H1 (cell line): ENCODE measurements at regions not wholly inside any gene's neighbourhood (a gene's known extent, or its start where the extent isn't known, plus 50 kb on each side); places are given as distances from the start of the nearest gene placed in this dataset.

Experiments
- CTCF ChIA-PET: fragments of 300-600 bp; sonication (Branson Sonifier 250); formaldehyde crosslinking; loops from one replicate; lab custom pipeline; 2021; ENCODE audit not compliant: partially characterized antibody; lab: Charles Lee
- POLR2A ChIA-PET: fragments of 300-600 bp; sonication (Branson Sonifier 250); formaldehyde crosslinking; loops from one replicate; lab custom pipeline; 2021; ENCODE audit warnings: inconsistent platforms; ENCODE audit not compliant: partially characterized antibody; lab: Charles Lee
- DNase-seq, 2 experiments: peaks; one replicate each; pipeline versions ENCODE4 v3.0.0 to v3.0.0-alpha.2; 2010 to 2022; ENCODE audit warnings: low spot score in 2 of 2, low read depth in 1 of 2, mixed read lengths in 1 of 2
- FAIRE-seq: peaks from 2 replicates; lab custom pipeline; 2011; peaks lifted over from hg19 to GRCh38; lab: Jason Lieb, UNC
- H2AFZ ChIP-seq: 2 replicates; pipeline ENCODE4 v1.8.1; 2012; ENCODE audit warnings: low read length, inconsistent platforms
- H2AK5ac ChIP-seq: 2 replicates; pipeline ENCODE4 v1.6.1; 2013; ENCODE audit warnings: low read depth, low read length
- H2BK120ac ChIP-seq: replicated peaks from 2 replicates; pipeline ENCODE3; 2013; ENCODE audit warnings: low read depth, low read length, inconsistent platforms
- H2BK12ac ChIP-seq: 2 replicates; pipeline ENCODE4 v1.6.1; 2013; ENCODE audit warnings: low read depth, low read length
- H2BK15ac ChIP-seq: 2 replicates; pipeline ENCODE4 v1.6.1; 2013; ENCODE audit warnings: low read length
- H2BK20ac ChIP-seq: 2 replicates; pipeline ENCODE4 v1.6.1; 2013; ENCODE audit warnings: low read length
- H2BK5ac ChIP-seq: 2 replicates; pipeline ENCODE4 v1.6.1; 2013; ENCODE audit warnings: low read depth, low read length
- H3K14ac ChIP-seq: 2 replicates; pipeline ENCODE4 v1.6.1; 2013; ENCODE audit warnings: inconsistent platforms; ENCODE audit not compliant: insufficient read length
- H3K18ac ChIP-seq: 2 replicates; pipeline ENCODE4 v1.6.1; 2013; ENCODE audit warnings: low read length; ENCODE audit errors: extremely low read depth
- H3K23ac ChIP-seq: 2 replicates; pipeline ENCODE4 v1.6.1; 2013; ENCODE audit warnings: inconsistent platforms; ENCODE audit not compliant: insufficient read length
- H3K23me2 ChIP-seq: 2 replicates; pipeline ENCODE4 v1.6.1; 2013; ENCODE audit warnings: low read depth, low read length
- H3K27ac ChIP-seq: 2 replicates; pipeline ENCODE4 v1.6.1; 2011; ENCODE audit warnings: low read depth, low read length, inconsistent platforms
- H3K27me3 ChIP-seq, 4 experiments: replicated peaks in 1 of 4; 1 replicate in 1 of 4; 2 replicates in 3 of 4; pipeline versions ENCODE4 v1.6.1 to v1.8.1; 2011 to 2013; ENCODE audit warnings: low read length in 3 of 4, mild to moderate bottlenecking in 3 of 4, inconsistent platforms in 2 of 4, mixed read lengths in 2 of 4, moderate library complexity in 1 of 4; ENCODE audit not compliant: control insufficient read depth in 3 of 4, insufficient read depth in 3 of 4; ENCODE audit errors: extremely low read depth in 1 of 4
- H3K36me3 ChIP-seq, 4 experiments: 2 replicates each; pipeline versions ENCODE4 v1.6.1 to v1.8.1; 2011 to 2013; ENCODE audit warnings: mild to moderate bottlenecking in 4 of 4, low read length in 3 of 4, moderate library complexity in 2 of 4, control low read depth in 1 of 4, inconsistent platforms in 1 of 4; ENCODE audit not compliant: insufficient read depth in 4 of 4, control insufficient read depth in 2 of 4
- H3K4ac ChIP-seq: replicated peaks from 2 replicates; pipeline ENCODE3; 2013; ENCODE audit warnings: low read length, low read depth, mixed read lengths, inconsistent platforms; ENCODE audit not compliant: insufficient read length
- H3K4me1 ChIP-seq, 4 experiments: replicated peaks in 1 of 4; 1 replicate in 1 of 4; 2 replicates in 3 of 4; pipeline versions ENCODE4 v1.6.1 to v1.8.1; 2011 to 2013; ENCODE audit warnings: low read length in 3 of 4, inconsistent platforms in 2 of 4, mixed read lengths in 1 of 4; ENCODE audit not compliant: insufficient read depth in 4 of 4, control insufficient read depth in 3 of 4
- H3K4me2 ChIP-seq, 2 experiments: 2 replicates each; pipeline versions ENCODE4 v1.6.1 to v1.8.1; 2011 to 2013; ENCODE audit warnings: low read depth in 2 of 2, low read length in 2 of 2, control low read depth in 1 of 2, inconsistent platforms in 1 of 2, mild to moderate bottlenecking in 1 of 2; ENCODE audit not compliant: insufficient read depth in 1 of 2
- H3K4me3 ChIP-seq, 4 experiments: fragments of 200-600, 300-600 bp in 1 of 4; sonication (generic), shearing (Covaris generic), sonication (Bioruptor Twin) in 1 of 4; 2 replicates each; pipeline versions ENCODE4 v1.5.1 to v1.8.1; 2011 to 2016; ENCODE audit warnings: low read length in 4 of 4, low read depth in 3 of 4, control low read depth in 2 of 4, inconsistent platforms in 2 of 4, mild to moderate bottlenecking in 2 of 4, mixed read lengths in 1 of 4, moderate library complexity in 1 of 4; ENCODE audit not compliant: insufficient read depth in 2 of 4; ENCODE audit errors: extremely low read depth in 1 of 4
- H3K56ac ChIP-seq: replicated peaks from 2 replicates; pipeline ENCODE3; 2013; ENCODE audit warnings: low read depth, mild to moderate bottlenecking, mixed read lengths, low read length, inconsistent platforms; ENCODE audit not compliant: insufficient read length
- H3K79me1 ChIP-seq: 2 replicates; pipeline ENCODE4 v1.6.1; 2013; ENCODE audit warnings: low read depth, low read length, control low read depth
- H3K79me2 ChIP-seq, 2 experiments: 2 replicates each; pipeline versions ENCODE4 v1.6.1 to v1.8.1; 2012 to 2013; ENCODE audit warnings: low read length in 2 of 2, mild to moderate bottlenecking in 2 of 2, inconsistent platforms in 1 of 2; ENCODE audit not compliant: insufficient read depth in 2 of 2, control insufficient read depth in 1 of 2
- H3K9ac ChIP-seq, 4 experiments: replicated peaks in 1 of 4; 1 replicate in 1 of 4; 2 replicates in 3 of 4; pipeline versions ENCODE4 v1.6.1 to v1.8.1; 2011 to 2013; ENCODE audit warnings: low read depth in 3 of 4, low read length in 3 of 4, control low read depth in 2 of 4, mild to moderate bottlenecking in 2 of 4, moderate library complexity in 2 of 4, inconsistent platforms in 1 of 4; ENCODE audit errors: extremely low read depth in 1 of 4
- H3K9me3 ChIP-seq, 2 experiments: 2 replicates each; pipeline versions ENCODE4 v1.6.1 to v1.8.1; 2012 to 2013; ENCODE audit warnings: mild to moderate bottlenecking in 2 of 2, moderate library complexity in 2 of 2, control low read depth in 1 of 2, inconsistent platforms in 1 of 2, low read depth in 1 of 2, low read length in 1 of 2, mixed read lengths in 1 of 2; ENCODE audit not compliant: insufficient read depth in 2 of 2
- H4K20me1 ChIP-seq, 2 experiments: replicated peaks in 1 of 2; 2 replicates each; pipeline versions ENCODE3 to v1.8.1; 2011 to 2013; ENCODE audit warnings: inconsistent platforms in 2 of 2, low read length in 2 of 2, mild to moderate bottlenecking in 1 of 2; ENCODE audit not compliant: insufficient read depth in 2 of 2, control insufficient read depth in 1 of 2
- H4K5ac ChIP-seq: 2 replicates; pipeline ENCODE4 v1.6.1; 2013; ENCODE audit warnings: low read length, low read depth, mixed read lengths, inconsistent platforms; ENCODE audit not compliant: insufficient read length
- H4K8ac ChIP-seq: 2 replicates; pipeline ENCODE4 v1.8.0; 2013; ENCODE audit warnings: mild to moderate bottlenecking, moderate library complexity, low read length, inconsistent platforms; ENCODE audit not compliant: insufficient read depth; ENCODE audit errors: extremely low read depth
- H4K91ac ChIP-seq: replicated peaks from 2 replicates; pipeline ENCODE3; 2013; ENCODE audit warnings: low read length, mixed read lengths, inconsistent platforms; ENCODE audit not compliant: insufficient read length
- WGBS, 2 experiments: shearing (Covaris generic) in 1 of 2; methylation state at CpG; one replicate each; pipeline versions ENCODE4 v1.1.6 to v1.1.7; 2013 to 2015; ENCODE audit warnings: low lambda C conversion rate in 2 of 2, mixed read lengths in 2 of 2, inconsistent platforms in 1 of 2, low coverage in 1 of 2, missing lambda C conversion rate in 1 of 2; ENCODE audit not compliant: insufficient replicate concordance in 2 of 2, insufficient coverage in 1 of 2, insufficient read length in 1 of 2; ENCODE audit errors: extremely low coverage in 1 of 2, missing lambda C conversion rate in 1 of 2; 5-methylcytosine and 5-hydroxymethylcytosine counted together
- TF ChIP-seq, protein P1 (sequence below): fragments of 300-600 bp; sonication (generic); IDR thresholded peaks from 2 replicates; pipeline ENCODE4 v1.7.1; 2012; ENCODE audit warnings: low read length, moderate library complexity, mild to moderate bottlenecking, inconsistent platforms; ENCODE audit not compliant: insufficient replicate concordance

DNA sequence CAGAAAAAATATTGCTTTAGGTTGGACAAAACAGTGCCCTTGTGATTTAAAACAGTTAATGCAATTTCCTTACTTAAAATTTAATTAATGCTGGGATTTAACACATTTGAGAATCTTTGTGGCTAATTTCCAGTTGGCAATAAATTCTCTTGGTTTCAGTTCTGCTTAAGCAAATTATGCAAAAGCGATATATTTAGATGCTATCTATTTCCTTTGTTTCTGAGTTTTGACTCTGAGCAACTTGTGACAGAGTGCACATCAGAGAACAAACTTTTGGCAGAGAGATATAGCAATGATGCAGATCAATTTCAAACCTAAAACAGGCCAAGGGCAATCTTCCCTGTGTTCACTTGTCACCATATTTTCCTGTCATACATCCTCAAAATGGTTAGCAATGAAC lies 933.6 kb upstream of the ZWINT start:
- DNase-seq (no peak), FAIRE-seq (no peak)
- no peaks in the 10 kb centered on the region for H3K23me2 ChIP-seq
- H2BK20ac ChIP-seq, result no peak overlapping the region
- H3K79me1 ChIP-seq, result no peaks in the 10 kb centered on the region
- no peak overlapping the region for H3K4me2 ChIP-seq
- 80% methylated on average over 1 of the region's 1 CpG; no CpG with 5 or more reads in 1 of the 2 experiments for WGBS, 2 experiments
- H3K4ac ChIP-seq, result no peak overlapping the region
- H2BK120ac ChIP-seq, result no peak overlapping the region
- H3K4me3 ChIP-seq, result no peak overlapping the region
- H3K79me2 ChIP-seq, result no peaks in the 10 kb centered on the region
- no peak overlapping the region for H3K14ac ChIP-seq
- no peak overlapping the region for H3K23ac ChIP-seq
- H2AK5ac ChIP-seq, result no peak overlapping the region
- no peak overlapping the region for H3K9ac ChIP-seq
- no peaks in the 10 kb centered on the region for H3K9me3 ChIP-seq
- H2BK15ac ChIP-seq, result no peak overlapping the region
- no peak overlapping the region for H4K8ac ChIP-seq
- no peak overlapping the region for H3K18ac ChIP-seq
- H4K91ac ChIP-seq, result no peak overlapping the region
- POLR2A ChIA-PET, result no interaction called here
- CTCF ChIA-PET, result interaction anchor here (0.8 kb wide), 1 partner anchor 1902 kb away, joined by 3 read pairs; no protein-coding TSS in a partner anchor
- H3K4me1 ChIP-seq, result no peaks in the 10 kb centered on the region
- H3K36me3 ChIP-seq, result no peaks in the 10 kb centered on the region
- H2BK12ac ChIP-seq, result no peak overlapping the region
- no peak overlapping the region for H2BK5ac ChIP-seq
- no peaks in the 10 kb centered on the region for H4K20me1 ChIP-seq
- no peak overlapping the region for H3K27ac ChIP-seq
- no peak overlapping the region for H3K56ac ChIP-seq
- H2AFZ ChIP-seq, result no peak overlapping the region
- no peaks in the 10 kb centered on the region for H3K27me3 ChIP-seq
- H4K5ac ChIP-seq, result no peak overlapping the region
- TF ChIP-seq, protein P1, sequence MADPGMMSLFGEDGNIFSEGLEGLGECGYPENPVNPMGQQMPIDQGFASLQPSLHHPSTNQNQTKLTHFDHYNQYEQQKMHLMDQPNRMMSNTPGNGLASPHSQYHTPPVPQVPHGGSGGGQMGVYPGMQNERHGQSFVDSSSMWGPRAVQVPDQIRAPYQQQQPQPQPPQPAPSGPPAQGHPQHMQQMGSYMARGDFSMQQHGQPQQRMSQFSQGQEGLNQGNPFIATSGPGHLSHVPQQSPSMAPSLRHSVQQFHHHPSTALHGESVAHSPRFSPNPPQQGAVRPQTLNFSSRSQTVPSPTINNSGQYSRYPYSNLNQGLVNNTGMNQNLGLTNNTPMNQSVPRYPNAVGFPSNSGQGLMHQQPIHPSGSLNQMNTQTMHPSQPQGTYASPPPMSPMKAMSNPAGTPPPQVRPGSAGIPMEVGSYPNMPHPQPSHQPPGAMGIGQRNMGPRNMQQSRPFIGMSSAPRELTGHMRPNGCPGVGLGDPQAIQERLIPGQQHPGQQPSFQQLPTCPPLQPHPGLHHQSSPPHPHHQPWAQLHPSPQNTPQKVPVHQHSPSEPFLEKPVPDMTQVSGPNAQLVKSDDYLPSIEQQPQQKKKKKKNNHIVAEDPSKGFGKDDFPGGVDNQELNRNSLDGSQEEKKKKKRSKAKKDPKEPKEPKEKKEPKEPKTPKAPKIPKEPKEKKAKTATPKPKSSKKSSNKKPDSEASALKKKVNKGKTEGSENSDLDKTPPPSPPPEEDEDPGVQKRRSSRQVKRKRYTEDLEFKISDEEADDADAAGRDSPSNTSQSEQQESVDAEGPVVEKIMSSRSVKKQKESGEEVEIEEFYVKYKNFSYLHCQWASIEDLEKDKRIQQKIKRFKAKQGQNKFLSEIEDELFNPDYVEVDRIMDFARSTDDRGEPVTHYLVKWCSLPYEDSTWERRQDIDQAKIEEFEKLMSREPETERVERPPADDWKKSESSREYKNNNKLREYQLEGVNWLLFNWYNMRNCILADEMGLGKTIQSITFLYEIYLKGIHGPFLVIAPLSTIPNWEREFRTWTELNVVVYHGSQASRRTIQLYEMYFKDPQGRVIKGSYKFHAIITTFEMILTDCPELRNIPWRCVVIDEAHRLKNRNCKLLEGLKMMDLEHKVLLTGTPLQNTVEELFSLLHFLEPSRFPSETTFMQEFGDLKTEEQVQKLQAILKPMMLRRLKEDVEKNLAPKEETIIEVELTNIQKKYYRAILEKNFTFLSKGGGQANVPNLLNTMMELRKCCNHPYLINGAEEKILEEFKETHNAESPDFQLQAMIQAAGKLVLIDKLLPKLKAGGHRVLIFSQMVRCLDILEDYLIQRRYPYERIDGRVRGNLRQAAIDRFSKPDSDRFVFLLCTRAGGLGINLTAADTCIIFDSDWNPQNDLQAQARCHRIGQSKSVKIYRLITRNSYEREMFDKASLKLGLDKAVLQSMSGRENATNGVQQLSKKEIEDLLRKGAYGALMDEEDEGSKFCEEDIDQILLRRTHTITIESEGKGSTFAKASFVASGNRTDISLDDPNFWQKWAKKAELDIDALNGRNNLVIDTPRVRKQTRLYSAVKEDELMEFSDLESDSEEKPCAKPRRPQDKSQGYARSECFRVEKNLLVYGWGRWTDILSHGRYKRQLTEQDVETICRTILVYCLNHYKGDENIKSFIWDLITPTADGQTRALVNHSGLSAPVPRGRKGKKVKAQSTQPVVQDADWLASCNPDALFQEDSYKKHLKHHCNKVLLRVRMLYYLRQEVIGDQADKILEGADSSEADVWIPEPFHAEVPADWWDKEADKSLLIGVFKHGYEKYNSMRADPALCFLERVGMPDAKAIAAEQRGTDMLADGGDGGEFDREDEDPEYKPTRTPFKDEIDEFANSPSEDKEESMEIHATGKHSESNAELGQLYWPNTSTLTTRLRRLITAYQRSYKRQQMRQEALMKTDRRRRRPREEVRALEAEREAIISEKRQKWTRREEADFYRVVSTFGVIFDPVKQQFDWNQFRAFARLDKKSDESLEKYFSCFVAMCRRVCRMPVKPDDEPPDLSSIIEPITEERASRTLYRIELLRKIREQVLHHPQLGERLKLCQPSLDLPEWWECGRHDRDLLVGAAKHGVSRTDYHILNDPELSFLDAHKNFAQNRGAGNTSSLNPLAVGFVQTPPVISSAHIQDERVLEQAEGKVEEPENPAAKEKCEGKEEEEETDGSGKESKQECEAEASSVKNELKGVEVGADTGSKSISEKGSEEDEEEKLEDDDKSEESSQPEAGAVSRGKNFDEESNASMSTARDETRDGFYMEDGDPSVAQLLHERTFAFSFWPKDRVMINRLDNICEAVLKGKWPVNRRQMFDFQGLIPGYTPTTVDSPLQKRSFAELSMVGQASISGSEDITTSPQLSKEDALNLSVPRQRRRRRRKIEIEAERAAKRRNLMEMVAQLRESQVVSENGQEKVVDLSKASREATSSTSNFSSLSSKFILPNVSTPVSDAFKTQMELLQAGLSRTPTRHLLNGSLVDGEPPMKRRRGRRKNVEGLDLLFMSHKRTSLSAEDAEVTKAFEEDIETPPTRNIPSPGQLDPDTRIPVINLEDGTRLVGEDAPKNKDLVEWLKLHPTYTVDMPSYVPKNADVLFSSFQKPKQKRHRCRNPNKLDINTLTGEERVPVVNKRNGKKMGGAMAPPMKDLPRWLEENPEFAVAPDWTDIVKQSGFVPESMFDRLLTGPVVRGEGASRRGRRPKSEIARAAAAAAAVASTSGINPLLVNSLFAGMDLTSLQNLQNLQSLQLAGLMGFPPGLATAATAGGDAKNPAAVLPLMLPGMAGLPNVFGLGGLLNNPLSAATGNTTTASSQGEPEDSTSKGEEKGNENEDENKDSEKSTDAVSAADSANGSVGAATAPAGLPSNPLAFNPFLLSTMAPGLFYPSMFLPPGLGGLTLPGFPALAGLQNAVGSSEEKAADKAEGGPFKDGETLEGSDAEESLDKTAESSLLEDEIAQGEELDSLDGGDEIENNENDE, result no peak
